ENCODE measurements at regions not wholly inside any gene's neighbourhood (a gene's known extent, or its start where the extent isn't known, plus 50 kb on each side); places are given as distances from the start of the nearest gene placed in this dataset.

DNA sequence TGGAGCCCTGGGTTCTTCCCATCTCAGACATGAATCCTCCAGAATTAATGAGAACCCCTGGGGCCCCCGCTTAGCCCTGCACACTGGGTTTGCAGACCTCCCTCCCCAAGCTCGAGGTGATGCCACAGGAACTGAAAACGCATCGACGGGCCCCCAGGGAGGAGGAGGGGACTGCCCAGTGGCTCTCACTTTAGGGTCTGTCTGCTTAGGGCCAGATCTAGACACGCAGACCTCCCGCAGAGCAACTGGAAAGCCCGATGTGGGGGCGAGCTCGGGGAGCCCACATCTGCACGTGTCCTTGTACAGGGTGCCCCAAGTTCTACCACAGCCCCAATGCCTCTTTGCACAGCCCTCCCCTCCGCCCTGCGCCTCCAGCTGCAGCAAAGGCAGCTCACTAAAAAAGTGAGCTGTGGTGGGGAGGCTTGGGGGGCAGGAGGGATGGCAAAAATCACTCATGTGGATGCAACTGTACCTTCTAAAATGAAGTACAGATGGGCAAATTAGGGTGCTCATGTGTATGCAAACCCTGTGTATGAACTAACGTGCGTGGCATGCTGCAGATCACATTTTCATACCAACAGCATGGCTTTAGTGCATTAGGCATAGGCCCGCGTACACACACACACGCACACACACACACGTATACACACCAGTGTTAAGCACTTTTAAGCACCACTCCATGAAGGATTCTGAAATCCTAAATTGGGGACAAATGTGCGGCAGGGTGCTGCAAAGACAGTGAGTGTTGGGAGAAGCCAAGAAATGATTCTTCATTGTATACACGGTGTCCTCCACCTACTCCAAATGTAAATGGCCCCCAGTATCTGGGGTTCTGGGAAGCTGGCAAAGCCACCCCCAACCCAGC lies 99.9 kb upstream of the MAP1LC3B2 start:
- no peak for DNase-seq
- no peak for TF ChIP-seq CTCF (IDR thresholded peaks at IDR 0.05)
- TF ChIP-seq POLR2A (IDR thresholded peaks at IDR 0.05), result no peak
- Histone ChIP-seq H3K27me3 (no peaks in the 10 kb centered on the region), H3K9me3 (no peaks in the 10 kb centered on the region), H3K4me1 (peaks cover 15 to 18% of the 10 kb centered on the region in 2 donors), H3K4me3 (no peak overlapping the region), H3K36me3 (no peaks in the 10 kb centered on the region), H3K27ac (no peak overlapping the region)
- intact Hi-C loops (cut with DNase I; ENCODE audit: low total_unique reads), result no loop called here

DNA sequence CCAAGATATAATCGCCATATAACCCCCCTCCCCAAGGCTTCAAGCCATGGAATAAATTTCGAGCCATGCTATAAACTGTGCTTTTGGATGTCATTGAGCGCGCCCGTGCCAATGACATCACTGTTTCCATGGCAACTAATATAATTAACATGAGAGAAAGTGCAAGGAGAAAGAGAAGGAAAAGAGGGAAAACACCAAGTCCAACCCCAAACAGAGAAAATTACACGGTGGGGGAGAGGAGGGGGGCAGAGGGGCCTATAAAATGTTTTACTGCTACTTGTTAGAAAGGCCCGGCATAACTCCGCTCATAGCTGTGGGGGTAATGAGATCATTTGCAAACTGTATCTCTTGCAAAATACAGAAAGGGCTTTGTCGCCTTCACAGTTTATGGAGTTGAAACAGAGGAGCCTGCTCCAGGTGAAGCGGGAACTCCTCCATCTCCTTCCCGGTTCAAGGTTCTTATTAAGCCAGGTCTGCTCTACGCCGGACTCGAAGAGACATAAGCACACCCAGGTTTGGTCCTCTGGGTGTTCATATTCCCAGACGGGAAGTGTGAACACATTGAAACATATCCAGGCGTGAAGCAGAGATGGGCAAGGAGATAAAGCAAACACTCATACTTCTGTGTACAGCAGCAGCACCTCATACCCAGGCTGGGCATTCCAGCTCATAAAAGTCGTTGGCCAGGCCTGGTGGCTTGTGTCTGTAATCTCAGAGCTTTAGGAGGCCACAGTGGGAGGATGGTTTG lies 99.1 kb upstream of the MAP1LC3B2 start:
- intact Hi-C loops (cut with DNase I; ENCODE audit: low total_unique reads), result no loop called here
- Histone ChIP-seq H3K27ac (no peak overlapping the region), H3K4me3 (no peak overlapping the region), H3K36me3 (no peaks in the 10 kb centered on the region), H3K9me3 (no peaks in the 10 kb centered on the region), H3K27me3 (no peaks in the 10 kb centered on the region), H3K4me1 (peaks cover 11 to 12% of the 10 kb centered on the region in 2 donors)
- no peak for DNase-seq
- TF ChIP-seq POLR2A (IDR thresholded peaks at IDR 0.05) (no peak), CTCF (IDR thresholded peaks at IDR 0.05) (no peak)

- no peak for DNase-seq
- H3K4me3 ChIP-seq, result no peak overlapping the region
- no peaks in the 10 kb centered on the region for H3K36me3 ChIP-seq
- TF ChIP-seq POLR2A (IDR thresholded peaks at IDR 0.05) (no peak), CTCF (IDR thresholded peaks at IDR 0.05) (no peak)
- H3K9me3 ChIP-seq, result no peaks in the 10 kb centered on the region
- intact Hi-C loops (cut with DNase I; ENCODE audit: low total_unique reads), result no loop called here
- peaks cover 6 to 7% of the 10 kb centered on the region in 2 donors for H3K4me1 ChIP-seq
- H3K27ac ChIP-seq, result no peak overlapping the region
- no peaks in the 10 kb centered on the region for H3K27me3 ChIP-seq
Observed at GRCh38 chr12:116461060-116461459, 98.1 kb upstream of the MAP1LC3B2 start.

DNA sequence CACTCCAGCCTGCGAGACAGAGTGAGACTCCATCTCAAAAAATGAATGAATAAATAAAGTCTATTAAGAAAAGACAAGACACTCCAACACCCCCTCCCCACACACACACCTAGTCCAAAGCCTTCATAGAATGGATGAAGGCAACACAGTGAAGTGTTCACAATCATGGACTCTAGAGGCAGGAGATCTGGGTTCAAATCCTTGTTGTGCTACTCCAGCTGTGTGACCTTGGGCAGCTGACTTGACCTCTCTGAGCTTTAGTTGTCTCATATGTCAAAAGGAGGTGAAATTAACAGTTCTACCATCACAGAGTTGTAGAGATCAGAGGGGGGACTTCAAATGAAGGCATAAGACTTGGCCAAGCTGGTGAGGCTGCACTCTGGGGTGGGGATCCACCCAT lies 95.8 kb upstream of the MAP1LC3B2 start:
- H3K36me3 ChIP-seq, result no peaks in the 10 kb centered on the region
- H3K9me3 ChIP-seq, result no peaks in the 10 kb centered on the region
- no peaks in the 10 kb centered on the region for H3K4me1 ChIP-seq
- TF ChIP-seq POLR2A (IDR thresholded peaks at IDR 0.05) (no peak), CTCF (IDR thresholded peaks at IDR 0.05) (no peak)
- DNase-seq, result no peak
- intact Hi-C loops (cut with DNase I; ENCODE audit: low total_unique reads), result no loop called here
- no peaks in the 10 kb centered on the region for H3K27me3 ChIP-seq
- no peak overlapping the region for H3K27ac ChIP-seq
- no peak overlapping the region for H3K4me3 ChIP-seq

DNA sequence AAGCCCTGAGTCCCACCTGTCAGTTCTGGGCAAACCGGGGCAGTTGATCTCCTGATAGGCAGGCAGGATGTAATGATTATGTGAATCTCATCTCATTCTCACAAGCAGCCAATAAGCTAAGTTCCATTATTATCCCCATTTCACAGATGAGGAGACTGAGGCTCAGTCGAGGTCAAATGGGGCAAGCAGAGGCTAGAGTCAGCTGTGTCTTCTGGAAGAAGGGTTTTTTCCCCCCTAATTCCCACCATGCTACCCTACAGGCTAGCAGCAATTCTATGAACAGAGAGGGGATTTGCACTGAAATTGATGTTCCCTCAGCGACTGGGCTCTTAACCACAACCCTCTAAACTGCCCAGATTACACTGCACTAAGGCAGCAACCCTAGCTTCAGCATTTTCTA lies 93.8 kb upstream of the MAP1LC3B2 start:
- no peaks in the 10 kb centered on the region for H3K36me3 ChIP-seq
- TF ChIP-seq POLR2A (IDR thresholded peaks at IDR 0.05), result no peak
- no peak for TF ChIP-seq CTCF (IDR thresholded peaks at IDR 0.05)
- intact Hi-C loops (cut with DNase I; ENCODE audit: low total_unique reads), result no loop called here
- H3K4me1 ChIP-seq, result no peaks in the 10 kb centered on the region
- no peak overlapping the region for H3K27ac ChIP-seq
- no peaks in the 10 kb centered on the region for H3K9me3 ChIP-seq
- DNase-seq, result no peak
- H3K4me3 ChIP-seq, result no peak overlapping the region
- H3K27me3 ChIP-seq, result no peaks in the 10 kb centered on the region
